ENCODE measurements at regions not wholly inside any gene's neighbourhood (a gene's known extent, or its start where the extent isn't known, plus 50 kb on each side); places are given as distances from the start of the nearest gene placed in this dataset.

- no peak overlapping the region for H3K4me3 ChIP-seq
- no peaks in the 10 kb centered on the region for H3K27me3 ChIP-seq
- H3K9me3 ChIP-seq (replicated peaks in 1 of 3) = no peaks in the 10 kb centered on the region
- H3K36me3 ChIP-seq (replicated peaks in 1 of 2) = no peaks in the 10 kb centered on the region
- intact Hi-C loops (cut with DNase I) = no loop called here
- TF ChIP-seq POLR2A (IDR thresholded peaks at IDR 0.05) (no peak), CTCF (IDR thresholded peaks at IDR 0.05) (no peak)
- no peaks in the 10 kb centered on the region for H3K4me1 ChIP-seq (replicated peaks in 1 of 2)
- H3K27ac ChIP-seq = no peak overlapping the region
- no peak for DNase-seq
- 93 to 95% methylated on average over 3 of the region's 3 CpGs; no CpG with 5 or more reads in 2 of the 4 donors for WGBS, 4 donors
These were observed 1252.9 kb downstream of the CDY2B start for GRCh38 chrY:16627122-16627521.

- WGBS, 4 donors = 75 to 77% methylated on average over 2 of the region's 2 CpGs; no CpG with 5 or more reads in 2 of the 4 donors
- intact Hi-C loops (cut with DNase I) = no loop called here
These were observed 1263.6 kb downstream of the CDY2B start for GRCh38 chrY:16616201-16616975.

GRCh38 chrY:16608679-16609078 lies 1271.3 kb downstream of the CDY2B start:
- intact Hi-C loops (cut with DNase I) = no loop called here
- no peak for TF ChIP-seq CTCF (IDR thresholded peaks at IDR 0.05)
- no peak for TF ChIP-seq POLR2A (IDR thresholded peaks at IDR 0.05)

More at GRCh38 chrY:16616201-16616975, 1263.6 kb downstream of the CDY2B start:
- no peaks in the 10 kb centered on the region for H3K27me3 ChIP-seq
- no peaks in the 10 kb centered on the region for H3K9me3 ChIP-seq (replicated peaks in 1 of 3)
- no peak overlapping the region for H3K4me3 ChIP-seq
- no peaks in the 10 kb centered on the region for H3K36me3 ChIP-seq (replicated peaks in 1 of 2)
- no peak for DNase-seq
- no peak overlapping the region for H3K27ac ChIP-seq
- no peak for TF ChIP-seq POLR2A (IDR thresholded peaks at IDR 0.05)
- no peak for TF ChIP-seq CTCF (IDR thresholded peaks at IDR 0.05)
- H3K4me1 ChIP-seq (replicated peaks in 1 of 2) = no peaks in the 10 kb centered on the region

GRCh38 chrY:16602146-16602545 lies 1277.9 kb downstream of the CDY2B start:
- no peaks in the 10 kb centered on the region for H3K27me3 ChIP-seq
- no peak overlapping the region for H3K4me3 ChIP-seq
- intact Hi-C loops (cut with DNase I) = no loop called here
- no peaks in the 10 kb centered on the region for H3K36me3 ChIP-seq (replicated peaks in 1 of 2)
- no peak for TF ChIP-seq POLR2A (IDR thresholded peaks at IDR 0.05)
- TF ChIP-seq CTCF (IDR thresholded peaks at IDR 0.05) = no peak
- H3K4me1 ChIP-seq (replicated peaks in 1 of 2) = no peaks in the 10 kb centered on the region
- H3K27ac ChIP-seq = no peak overlapping the region
- no peak for DNase-seq
- no peaks in the 10 kb centered on the region for H3K9me3 ChIP-seq (replicated peaks in 1 of 3)

More at GRCh38 chrY:16608679-16609078, 1271.3 kb downstream of the CDY2B start:
- Histone ChIP-seq H3K36me3 (replicated peaks in 1 of 2) (no peaks in the 10 kb centered on the region), H3K27ac (no peak overlapping the region), H3K27me3 (no peaks in the 10 kb centered on the region), H3K4me1 (replicated peaks in 1 of 2) (no peaks in the 10 kb centered on the region), H3K4me3 (no peak overlapping the region), H3K9me3 (replicated peaks in 1 of 3) (no peaks in the 10 kb centered on the region)
- no peak for DNase-seq

Measured in adrenal gland (tissue), 9 donors.